ENCODE measurements at regions not wholly inside any gene's neighbourhood (a gene's known extent, or its start where the extent isn't known, plus 50 kb on each side); places are given as distances from the start of the nearest gene placed in this dataset.

- TF ChIP-seq CTCF (IDR thresholded peaks at IDR 0.05) (no peak), POLR2A (IDR thresholded peaks at IDR 0.05) (no peak)
Measured at GRCh38 chr13:103291798-103292572, 225.8 kb upstream of the SLC10A2 start.
